ENCODE measurements at regions not wholly inside any gene's neighbourhood (a gene's known extent, or its start where the extent isn't known, plus 50 kb on each side); places are given as distances from the start of the nearest gene placed in this dataset.

- no peak for TF ChIP-seq POLR2A (IDR thresholded peaks at IDR 0.05)
- no peak for TF ChIP-seq CTCF (IDR thresholded peaks at IDR 0.05)
- H3K4me3 ChIP-seq (ENCODE audit: low read depth, poor library complexity, severe bottlenecking): no peak overlapping the region
- 88 to 89% methylated on average over 3 of the region's 3 CpGs for WGBS, 2 donors
- intact Hi-C loops (cut with DNase I; ENCODE audit: low total_unique reads): no loop called here
- no peak for DNase-seq (ENCODE audit: low spot score in 2 of 2)
These were observed 655.7 kb upstream of the MAP3K7 start for GRCh38 chr6:91242614-91242949.

- intact Hi-C loops (cut with DNase I; ENCODE audit: low total_unique reads): no loop called here
- WGBS, 2 donors: 64 to 68% methylated on average over 6 of the region's 6 CpGs
- TF ChIP-seq POLR2A (IDR thresholded peaks at IDR 0.05): no peak
- H3K4me3 ChIP-seq (ENCODE audit: low read depth, poor library complexity, severe bottlenecking): no peak overlapping the region
- DNase-seq (ENCODE audit: low spot score in 2 of 2): no peak
These were observed 655.2 kb upstream of the MAP3K7 start for GRCh38 chr6:91241946-91242613.

- WGBS, 2 donors: 43% methylated on average over 1 of the region's 1 CpG
- intact Hi-C loops (cut with DNase I; ENCODE audit: low total_unique reads): no loop called here
- TF ChIP-seq POLR2A (IDR thresholded peaks at IDR 0.05) (no peak), CTCF (IDR thresholded peaks at IDR 0.05) (no peak)
- DNase-seq (ENCODE audit: low spot score in 2 of 2): no peak
- H3K4me3 ChIP-seq (ENCODE audit: low read depth, poor library complexity, severe bottlenecking): no peak overlapping the region
These were observed 654.2 kb upstream of the MAP3K7 start for GRCh38 chr6:91240878-91241603.

GRCh38 chr6:91221072-91221720 is 634.3 kb upstream of the MAP3K7 start:
- WGBS, 2 donors: 70 to 72% methylated on average over 7 of the region's 7 CpGs
- DNase-seq (ENCODE audit: low spot score in 2 of 2): no peak
- intact Hi-C loops (cut with DNase I; ENCODE audit: low total_unique reads): no loop called here
- no peak for TF ChIP-seq CTCF (IDR thresholded peaks at IDR 0.05)
- H3K4me3 ChIP-seq (ENCODE audit: low read depth, poor library complexity, severe bottlenecking): no peak overlapping the region

GRCh38 chr6:91213229-91213901 is 626.5 kb upstream of the MAP3K7 start:
- no peak overlapping the region for H3K4me3 ChIP-seq (ENCODE audit: low read depth, poor library complexity, severe bottlenecking)
- intact Hi-C loops (cut with DNase I; ENCODE audit: low total_unique reads): no loop called here
- DNase-seq (ENCODE audit: low spot score in 2 of 2): no peak
- no peak for TF ChIP-seq CTCF (IDR thresholded peaks at IDR 0.05)
- TF ChIP-seq POLR2A (IDR thresholded peaks at IDR 0.05): no peak
- WGBS, 2 donors: 57 to 75% methylated on average over 5 of the region's 5 CpGs
